Ishikawa (cell line): ENCODE measurements at regions not wholly inside any gene's neighbourhood (a gene's known extent, or its start where the extent isn't known, plus 50 kb on each side); places are given as distances from the start of the nearest gene placed in this dataset.

Source experiments
- CEBPB ChIP-seq: IDR thresholded peaks from 2 replicates; pipeline ENCODE4 v1.6.1; 2012
- EGR1 ChIP-seq: IDR thresholded peaks from 2 replicates; pipeline ENCODE4 v1.6.1; 2012
- EP300 ChIP-seq: IDR thresholded peaks from 2 replicates; pipeline ENCODE4 v1.6.1; 2012; ENCODE audit warnings: borderline replicate concordance
- FOXM1 ChIP-seq: IDR thresholded peaks from 2 replicates; pipeline ENCODE4 v1.6.1; 2012; ENCODE audit warnings: low read depth, borderline replicate concordance
- MAX ChIP-seq: IDR thresholded peaks from 2 replicates; pipeline ENCODE4 v1.6.1; 2012
- REST ChIP-seq: IDR thresholded peaks from 2 replicates; pipeline ENCODE4 v1.6.1; 2012; ENCODE audit warnings: low read depth, mild to moderate bottlenecking
- TEAD4 ChIP-seq: IDR thresholded peaks from 2 replicates; pipeline ENCODE4 v1.6.1; 2012
- YY1 ChIP-seq: IDR thresholded peaks from 2 replicates; pipeline ENCODE4 v1.6.1; 2012; ENCODE audit warnings: low read depth

- TF ChIP-seq FOXM1 (no peak), EP300 (no peak), YY1 (no peak), REST (no peak), MAX (no peak), EGR1 (no peak), CEBPB (no peak), TEAD4 (no peak)
Measured at GRCh38 chr18:37624318-37624717, 58.7 kb upstream of the CELF4 start.
